ENCODE measurements at regions not wholly inside any gene's neighbourhood (a gene's known extent, or its start where the extent isn't known, plus 50 kb on each side); places are given as distances from the start of the nearest gene placed in this dataset.
A peak's percentile ranks its signal among the peaks of the same experiment; 100 is the strongest.

GRCh38 chr5:45779874-45780671, 83.9 kb upstream of the HCN1 start:
- Histone ChIP-seq H3K4me1 (ENCODE audit: insufficient read depth, low read length, poor library complexity, severe bottlenecking) (no peaks in the 10 kb centered on the region), H2AFZ (ENCODE audit: low read length) (no peak overlapping the region), H3K9me2 (replicated peaks; ENCODE audit: low read depth, low read length) (0 out of 2 replicates have a peak, but pooled peaks cover 5% of the 10 kb centered on the region), H3K9me3 (ENCODE audit: insufficient read depth, low read depth, low read length) (no peaks in the 10 kb centered on the region), H3K4me3 (ENCODE audit: low read length, poor library complexity, severe bottlenecking) (no peak overlapping the region), H3K79me2 (ENCODE audit: insufficient read depth, low read length) (no peaks in the 10 kb centered on the region), H4K20me1 (ENCODE audit: insufficient read depth, low read length, poor library complexity, severe bottlenecking) (no peaks in the 10 kb centered on the region), H3K4me2 (ENCODE audit: low read depth, low read length, poor library complexity, severe bottlenecking) (no peak overlapping the region), H3K36me3 (ENCODE audit: insufficient read depth, low read length) (no peaks in the 10 kb centered on the region), H3K9ac (ENCODE audit: low read depth, low read length, poor library complexity, severe bottlenecking) (no peak overlapping the region), H3K27me3 (ENCODE audit: insufficient read depth, low read length, poor library complexity, severe bottlenecking) (no peaks in the 10 kb centered on the region), H3F3A (ENCODE audit: low read depth) (no peaks in the 10 kb centered on the region)
- TF ChIP-seq CTCF (conservative IDR thresholded peaks at IDR 0.05; ENCODE audit: low read length) (no peak), EZH2phosphoT487 (IDR thresholded peaks at IDR 0.05; ENCODE audit: borderline replicate concordance) (no peak)

- Histone ChIP-seq H3K4me3 (ENCODE audit: low read length, poor library complexity, severe bottlenecking) (no peak overlapping the region), H3F3A (ENCODE audit: low read depth) (no peaks in the 10 kb centered on the region), H2AFZ (ENCODE audit: low read length) (no peak overlapping the region), H3K27me3 (ENCODE audit: insufficient read depth, low read length, poor library complexity, severe bottlenecking) (no peaks in the 10 kb centered on the region), H3K9ac (ENCODE audit: low read depth, low read length, poor library complexity, severe bottlenecking) (no peak overlapping the region), H3K4me2 (ENCODE audit: low read depth, low read length, poor library complexity, severe bottlenecking) (no peak overlapping the region), H3K79me2 (ENCODE audit: insufficient read depth, low read length) (no peaks in the 10 kb centered on the region), H4K20me1 (ENCODE audit: insufficient read depth, low read length, poor library complexity, severe bottlenecking) (no peaks in the 10 kb centered on the region), H3K36me3 (ENCODE audit: insufficient read depth, low read length) (no peaks in the 10 kb centered on the region), H3K9me2 (replicated peaks; ENCODE audit: low read depth, low read length) (no peaks in the 10 kb centered on the region), H3K4me1 (ENCODE audit: insufficient read depth, low read length, poor library complexity, severe bottlenecking) (no peaks in the 10 kb centered on the region), H3K9me3 (ENCODE audit: insufficient read depth, low read depth, low read length) (no peaks in the 10 kb centered on the region)
- TF ChIP-seq EZH2phosphoT487 (IDR thresholded peaks at IDR 0.05; ENCODE audit: borderline replicate concordance) (no peak), CTCF (conservative IDR thresholded peaks at IDR 0.05; ENCODE audit: low read length) (peak; percentile 55)
Observed at GRCh38 chr5:45774528-45774927, 78.3 kb upstream of the HCN1 start.

- Histone ChIP-seq H3K9me3 (ENCODE audit: insufficient read depth, low read depth, low read length) (no peaks in the 10 kb centered on the region), H3K4me1 (ENCODE audit: insufficient read depth, low read length, poor library complexity, severe bottlenecking) (no peaks in the 10 kb centered on the region), H3K79me2 (ENCODE audit: insufficient read depth, low read length) (no peaks in the 10 kb centered on the region), H3K9ac (ENCODE audit: low read depth, low read length, poor library complexity, severe bottlenecking) (no peak overlapping the region), H3K27me3 (ENCODE audit: insufficient read depth, low read length, poor library complexity, severe bottlenecking) (no peaks in the 10 kb centered on the region), H3K4me3 (ENCODE audit: low read length, poor library complexity, severe bottlenecking) (no peak overlapping the region), H3K4me2 (ENCODE audit: low read depth, low read length, poor library complexity, severe bottlenecking) (no peak overlapping the region), H3K36me3 (ENCODE audit: insufficient read depth, low read length) (no peaks in the 10 kb centered on the region), H3K9me2 (replicated peaks; ENCODE audit: low read depth, low read length) (no peaks in the 10 kb centered on the region), H3F3A (ENCODE audit: low read depth) (no peaks in the 10 kb centered on the region), H2AFZ (ENCODE audit: low read length) (no peak overlapping the region), H4K20me1 (ENCODE audit: insufficient read depth, low read length, poor library complexity, severe bottlenecking) (no peaks in the 10 kb centered on the region)
- TF ChIP-seq EZH2phosphoT487 (IDR thresholded peaks at IDR 0.05; ENCODE audit: borderline replicate concordance) (no peak), CTCF (conservative IDR thresholded peaks at IDR 0.05; ENCODE audit: low read length) (no peak)
Observed at GRCh38 chr5:45772402-45772801, 76.2 kb upstream of the HCN1 start.

Data from Loucy (cell line).